H9 (cell line): ENCODE measurements at regions not wholly inside any gene's neighbourhood (a gene's known extent, or its start where the extent isn't known, plus 50 kb on each side); places are given as distances from the start of the nearest gene placed in this dataset.

ENCODE experiments used
- DNase-seq: peaks from one replicate; pipeline ENCODE4 v3.0.0-alpha.2; 2017
- H2AFZ ChIP-seq: one replicate; pipeline ENCODE4 v1.6.1; 2013; ENCODE audit warnings: mild to moderate bottlenecking, low read length, control low read depth, moderate library complexity
- H2AK5ac ChIP-seq: 2 replicates; pipeline ENCODE4 v1.6.1; 2013; ENCODE audit warnings: low read length, control low read depth, mixed read lengths; ENCODE audit not compliant: insufficient read length
- H2BK120ac ChIP-seq: one replicate; pipeline ENCODE4 v1.6.1; 2013; ENCODE audit warnings: low read depth, mild to moderate bottlenecking, low read length, control low read depth, inconsistent platforms; ENCODE audit not compliant: poor library complexity, severe bottlenecking
- H2BK12ac ChIP-seq: 2 replicates; pipeline ENCODE4 v1.6.1; 2013; ENCODE audit warnings: low read length, control low read depth, mixed read lengths, low read depth; ENCODE audit not compliant: insufficient read length
- H2BK15ac ChIP-seq: 2 replicates; pipeline ENCODE4 v1.6.1; 2013; ENCODE audit warnings: low read depth, low read length, control low read depth
- H2BK20ac ChIP-seq: one replicate; pipeline ENCODE4 v1.6.1; 2013; ENCODE audit warnings: low read depth, mild to moderate bottlenecking, low read length, control low read depth, inconsistent platforms; ENCODE audit not compliant: poor library complexity, severe bottlenecking
- H2BK5ac ChIP-seq: 2 replicates; pipeline ENCODE4 v1.6.1; 2013; ENCODE audit warnings: low read length, control low read depth, mixed read lengths; ENCODE audit not compliant: insufficient read length
- H3K14ac ChIP-seq: 2 replicates; pipeline ENCODE4 v1.6.1; 2013; ENCODE audit warnings: low read length, control low read depth; ENCODE audit not compliant: insufficient read depth
- H3K18ac ChIP-seq: 2 replicates; pipeline ENCODE4 v1.6.1; 2013; ENCODE audit warnings: low read depth, mild to moderate bottlenecking, mixed read lengths, low read length, control low read depth; ENCODE audit not compliant: insufficient read length
- H3K23ac ChIP-seq: 2 replicates; pipeline ENCODE4 v1.6.1; 2013; ENCODE audit warnings: low read length, control low read depth, mixed read lengths, low read depth; ENCODE audit not compliant: insufficient read length
- H3K23me2 ChIP-seq: 2 replicates; pipeline ENCODE4 v1.6.1; 2013; ENCODE audit warnings: low read depth, mild to moderate bottlenecking, mixed read lengths, low read length, control low read depth; ENCODE audit not compliant: insufficient read length, poor library complexity, severe bottlenecking
- H3K27ac ChIP-seq: 2 replicates; pipeline ENCODE4 v1.5.1; 2013; ENCODE audit warnings: low read length, control low read depth, mixed read lengths, low read depth; ENCODE audit not compliant: insufficient read length
- H3K27me3 ChIP-seq: 2 replicates; pipeline ENCODE4 v1.6.1; 2013; ENCODE audit warnings: low read length, control low read depth, inconsistent platforms; ENCODE audit not compliant: insufficient read depth
- H3K4ac ChIP-seq: 2 replicates; pipeline ENCODE4 v1.6.1; 2013; ENCODE audit warnings: low read depth, mild to moderate bottlenecking, control low read depth, inconsistent platforms, low read length, moderate library complexity
- H3K4me1 ChIP-seq: 2 replicates; pipeline ENCODE4 v1.6.1; 2013; ENCODE audit warnings: low read length, control low read depth, inconsistent platforms; ENCODE audit not compliant: insufficient read depth
- H3K4me2 ChIP-seq: 2 replicates; pipeline ENCODE4 v1.6.1; 2013; ENCODE audit warnings: low read length, control low read depth, mixed read lengths; ENCODE audit not compliant: insufficient read length, insufficient read depth
- H3K56ac ChIP-seq: 2 replicates; pipeline ENCODE4 v1.6.1; 2013; ENCODE audit warnings: low read depth, mild to moderate bottlenecking, mixed read lengths, low read length, control low read depth; ENCODE audit not compliant: insufficient read length
- H3K79me1 ChIP-seq: 2 replicates; pipeline ENCODE4 v1.6.1; 2013; ENCODE audit warnings: low read depth, mild to moderate bottlenecking, moderate library complexity, low read length, control low read depth, inconsistent platforms; ENCODE audit not compliant: insufficient read depth, poor library complexity, severe bottlenecking
- H3K79me2 ChIP-seq: 2 replicates; pipeline ENCODE4 v1.6.1; 2013; ENCODE audit warnings: low read length, control low read depth, inconsistent platforms; ENCODE audit not compliant: insufficient read depth
- H3K9ac ChIP-seq: 2 replicates; pipeline ENCODE4 v1.6.1; 2013; ENCODE audit warnings: low read length, control low read depth, mixed read lengths; ENCODE audit not compliant: insufficient read length; ENCODE audit errors: extremely low read depth
- H3K9me3 ChIP-seq: one replicate; pipeline ENCODE4 v1.6.1; 2013; ENCODE audit warnings: low read depth, low read length, inconsistent platforms; ENCODE audit not compliant: control insufficient read depth
- H3T11ph ChIP-seq: one replicate; pipeline ENCODE4 v1.6.1; 2013; ENCODE audit warnings: mild to moderate bottlenecking, low read length, control low read depth, inconsistent platforms
- H4K20me1 ChIP-seq: one replicate; pipeline ENCODE4 v1.6.1; 2013; ENCODE audit not compliant: control insufficient read depth, insufficient read length, insufficient read depth
- H4K5ac ChIP-seq: 2 replicates; pipeline ENCODE4 v1.6.1; 2013; ENCODE audit warnings: low read depth, mild to moderate bottlenecking, mixed read lengths, low read length, control low read depth; ENCODE audit not compliant: insufficient read length
- H4K8ac ChIP-seq: replicated peaks from 2 replicates; pipeline ENCODE4 v1.6.1; 2013; ENCODE audit warnings: low read length, control low read depth, mixed read lengths, low read depth; ENCODE audit not compliant: insufficient read length
- H4K91ac ChIP-seq: 2 replicates; pipeline ENCODE4 v1.6.1; 2013; ENCODE audit warnings: low read depth, mild to moderate bottlenecking, moderate library complexity, mixed read lengths, low read length, control low read depth; ENCODE audit not compliant: insufficient read length
- H3K27ac Mint-ChIP-seq, 3 experiments: 2 replicates in 2 of 3; 3 replicates in 1 of 3; pipeline ENCODE4 v1.8.0; 2020 to 2021; ENCODE audit warnings: mixed read lengths in 3 of 3, mild to moderate bottlenecking in 1 of 3, moderate library complexity in 1 of 3
- H3K27me3 Mint-ChIP-seq: 2 replicates; pipeline ENCODE4 v1.8.0; 2021; ENCODE audit warnings: low read depth, mild to moderate bottlenecking, moderate library complexity, mixed read lengths
- H3K36me3 Mint-ChIP-seq, 3 experiments: 2 replicates in 2 of 3; 3 replicates in 1 of 3; pipeline ENCODE4 v1.8.0; 2020 to 2021; ENCODE audit warnings: low read depth in 3 of 3, mixed read lengths in 3 of 3; ENCODE audit not compliant: insufficient read depth in 1 of 3
- H3K4me1 Mint-ChIP-seq, 2 experiments: 2 replicates each; pipeline ENCODE4 v1.8.0; 2020; ENCODE audit warnings: mixed read lengths in 2 of 2
- H3K4me3 Mint-ChIP-seq, 2 experiments: 2 replicates in 1 of 2; 3 replicates in 1 of 2; pipeline ENCODE4 v1.8.0; 2020 to 2021; ENCODE audit warnings: mild to moderate bottlenecking in 2 of 2, mixed read lengths in 2 of 2, moderate library complexity in 1 of 2
- H3K9me3 Mint-ChIP-seq, 2 experiments: 2 replicates in 1 of 2; 3 replicates in 1 of 2; pipeline ENCODE4 v1.8.0; 2020; ENCODE audit warnings: mild to moderate bottlenecking in 2 of 2, mixed read lengths in 2 of 2, moderate library complexity in 1 of 2
- WGBS: extraction: QIAGEN DNeasy Blood & Tissue Kit; methylation state at CpG from one replicate; pipeline ENCODE4 v1.1.7; 2013; ENCODE audit warnings: missing lambda C conversion rate, low lambda C conversion rate, mixed read lengths; ENCODE audit not compliant: insufficient read length; ENCODE audit errors: extremely low coverage; 5-methylcytosine and 5-hydroxymethylcytosine counted together
- TF ChIP-seq, protein P1 (sequence below): fragments of 200-600 bp; sonication (generic); conservative IDR thresholded peaks from 3 replicates; pipeline ENCODE4 v1.8.0; 2021; ENCODE audit warnings: antibody characterized with exemption, mild to moderate bottlenecking

DNA sequence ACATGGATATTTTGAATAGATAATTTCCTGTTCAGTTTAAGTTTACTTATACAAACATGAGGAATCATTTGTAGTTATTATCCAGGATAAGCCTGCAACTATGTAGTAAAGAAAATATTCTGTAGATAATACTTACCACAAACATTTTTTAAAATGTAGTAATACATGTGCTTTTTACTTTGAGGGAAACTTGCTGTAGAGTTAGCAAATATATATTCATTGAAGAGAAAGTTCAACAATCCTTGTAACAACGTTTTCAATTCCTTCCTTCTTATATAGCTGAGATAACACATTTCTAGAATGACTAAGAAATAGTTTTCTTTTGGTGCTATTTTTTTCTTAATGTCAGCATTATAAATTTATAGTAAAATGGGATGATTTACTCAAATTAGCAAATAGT, 664.6 kb upstream of the ADAMTS5 start:
- H3K9me3 Mint-ChIP-seq, result peaks cover under 1 to 2% of the 10 kb centered on the region in 2 experiments; a peak in 4 of 5 replicates
- Histone ChIP-seq H3K27ac (no peak overlapping the region), H2AK5ac (no peak overlapping the region), H2BK120ac (no peak overlapping the region), H3K9me3 (no peaks in the 10 kb centered on the region), H2AFZ (no peak overlapping the region), H3K23me2 (no peaks in the 10 kb centered on the region), H2BK15ac (no peak overlapping the region), H3K27me3 (no peaks in the 10 kb centered on the region), H3K18ac (no peak overlapping the region), H3K4me1 (no peaks in the 10 kb centered on the region), H4K8ac (no peak overlapping the region), H3K9ac (no peak overlapping the region), H4K5ac (no peak overlapping the region), H3T11ph (no peak overlapping the region), H2BK5ac (no peak overlapping the region), H3K14ac (no peak overlapping the region), H3K56ac (no peak overlapping the region), H3K4ac (no peak overlapping the region), H3K79me1 (no peaks in the 10 kb centered on the region), H2BK12ac (no peak overlapping the region), H3K79me2 (no peaks in the 10 kb centered on the region), H3K23ac (no peak overlapping the region), H2BK20ac (no peak overlapping the region), H4K91ac (no peak overlapping the region), H4K20me1 (no peaks in the 10 kb centered on the region), H3K4me2 (no peak overlapping the region)
- no peak overlapping the region for H3K27ac Mint-ChIP-seq
- H3K36me3 Mint-ChIP-seq, result no peaks in the 10 kb centered on the region; a peak in 2 of 7 replicates
- DNase-seq, result no peak
- no CpG with 5 or more reads among the region's 1 CpG for WGBS
- no peaks in the 10 kb centered on the region; the same call in 1 of the 2 replicates for H3K27me3 Mint-ChIP-seq
- H3K4me3 Mint-ChIP-seq, result no peak overlapping the region
- TF ChIP-seq, protein P1, sequence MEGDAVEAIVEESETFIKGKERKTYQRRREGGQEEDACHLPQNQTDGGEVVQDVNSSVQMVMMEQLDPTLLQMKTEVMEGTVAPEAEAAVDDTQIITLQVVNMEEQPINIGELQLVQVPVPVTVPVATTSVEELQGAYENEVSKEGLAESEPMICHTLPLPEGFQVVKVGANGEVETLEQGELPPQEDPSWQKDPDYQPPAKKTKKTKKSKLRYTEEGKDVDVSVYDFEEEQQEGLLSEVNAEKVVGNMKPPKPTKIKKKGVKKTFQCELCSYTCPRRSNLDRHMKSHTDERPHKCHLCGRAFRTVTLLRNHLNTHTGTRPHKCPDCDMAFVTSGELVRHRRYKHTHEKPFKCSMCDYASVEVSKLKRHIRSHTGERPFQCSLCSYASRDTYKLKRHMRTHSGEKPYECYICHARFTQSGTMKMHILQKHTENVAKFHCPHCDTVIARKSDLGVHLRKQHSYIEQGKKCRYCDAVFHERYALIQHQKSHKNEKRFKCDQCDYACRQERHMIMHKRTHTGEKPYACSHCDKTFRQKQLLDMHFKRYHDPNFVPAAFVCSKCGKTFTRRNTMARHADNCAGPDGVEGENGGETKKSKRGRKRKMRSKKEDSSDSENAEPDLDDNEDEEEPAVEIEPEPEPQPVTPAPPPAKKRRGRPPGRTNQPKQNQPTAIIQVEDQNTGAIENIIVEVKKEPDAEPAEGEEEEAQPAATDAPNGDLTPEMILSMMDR, result no peak
- no peaks in the 10 kb centered on the region for H3K4me1 Mint-ChIP-seq
